GM12865 (cell line): ENCODE measurements at regions not wholly inside any gene's neighbourhood (a gene's known extent, or its start where the extent isn't known, plus 50 kb on each side); places are given as distances from the start of the nearest gene placed in this dataset.
A peak's percentile ranks its signal among the peaks of the same experiment; 100 is the strongest.

Source experiments
- DNase-seq: peaks from one replicate; pipeline ENCODE4 v3.0.0; 2010; ENCODE audit warnings: low read depth
- H3K4me3 ChIP-seq: 2 replicates; pipeline ENCODE4 v1.5.1; 2011; ENCODE audit warnings: mild to moderate bottlenecking, low read depth, low read length, control low read depth
- TF ChIP-seq, protein P1 (sequence below): IDR thresholded peaks from 2 replicates; pipeline ENCODE4 v1.5.1; 2011; ENCODE audit warnings: low read length, control low read depth, low read depth, inconsistent platforms; ENCODE audit not compliant: insufficient read depth; ENCODE audit errors: missing control alignments

DNA sequence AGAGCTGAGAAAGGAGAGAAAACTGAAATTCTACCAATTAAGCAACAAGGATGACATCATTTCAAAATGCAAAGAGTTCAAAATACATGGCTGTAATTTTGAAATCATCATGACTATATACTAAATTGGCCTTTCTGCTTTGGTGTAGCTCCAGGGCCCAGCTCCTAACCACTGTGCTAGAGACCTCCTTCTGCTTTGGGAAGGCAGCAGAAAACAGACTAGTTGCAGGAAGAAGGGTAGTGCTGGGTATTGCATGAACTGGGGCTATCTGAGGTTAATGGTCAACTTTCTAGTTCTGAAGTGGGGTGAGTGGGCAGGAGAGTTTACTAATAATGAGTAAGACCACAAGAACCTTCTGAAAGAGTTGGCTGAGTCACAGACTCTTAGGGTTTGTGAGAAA is 66.2 kb downstream of the PTGER2 start:
- TF ChIP-seq, protein P1, sequence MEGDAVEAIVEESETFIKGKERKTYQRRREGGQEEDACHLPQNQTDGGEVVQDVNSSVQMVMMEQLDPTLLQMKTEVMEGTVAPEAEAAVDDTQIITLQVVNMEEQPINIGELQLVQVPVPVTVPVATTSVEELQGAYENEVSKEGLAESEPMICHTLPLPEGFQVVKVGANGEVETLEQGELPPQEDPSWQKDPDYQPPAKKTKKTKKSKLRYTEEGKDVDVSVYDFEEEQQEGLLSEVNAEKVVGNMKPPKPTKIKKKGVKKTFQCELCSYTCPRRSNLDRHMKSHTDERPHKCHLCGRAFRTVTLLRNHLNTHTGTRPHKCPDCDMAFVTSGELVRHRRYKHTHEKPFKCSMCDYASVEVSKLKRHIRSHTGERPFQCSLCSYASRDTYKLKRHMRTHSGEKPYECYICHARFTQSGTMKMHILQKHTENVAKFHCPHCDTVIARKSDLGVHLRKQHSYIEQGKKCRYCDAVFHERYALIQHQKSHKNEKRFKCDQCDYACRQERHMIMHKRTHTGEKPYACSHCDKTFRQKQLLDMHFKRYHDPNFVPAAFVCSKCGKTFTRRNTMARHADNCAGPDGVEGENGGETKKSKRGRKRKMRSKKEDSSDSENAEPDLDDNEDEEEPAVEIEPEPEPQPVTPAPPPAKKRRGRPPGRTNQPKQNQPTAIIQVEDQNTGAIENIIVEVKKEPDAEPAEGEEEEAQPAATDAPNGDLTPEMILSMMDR = no peak
- peak; percentile 46 for DNase-seq
- no peak overlapping the region for H3K4me3 ChIP-seq
